Activated naive CD8-positive, alpha-beta T cell treated with anti-CD3 and anti-CD28 coated beads, Interleukin-2, amount 50 U/mL, for 24 hours (primary cell): ENCODE measurements at regions not wholly inside any gene's neighbourhood (a gene's known extent, or its start where the extent isn't known, plus 50 kb on each side); places are given as distances from the start of the nearest gene placed in this dataset.
"Not testable (repeated sequence)": the region's sequence is repeated elsewhere in the genome, so short reads cannot be mapped to it uniquely, and the experiment has no call there.

Experiments
- ATAC-seq: fragments of 150-1000 bp; cut with Tn5 transposase; one replicate; pipeline ENCODE4 v1.10.0; 2021
- DNase-seq: peaks from one replicate; pipeline ENCODE4 v3.0.0; 2021
- H3K27ac Mint-ChIP-seq: one replicate; pipeline ENCODE4 v1.8.0; 2021; ENCODE audit warnings: mild to moderate bottlenecking, mixed read lengths
- H3K27me3 Mint-ChIP-seq: one replicate; pipeline ENCODE4 v1.8.0; 2021; ENCODE audit warnings: mixed read lengths
- H3K36me3 Mint-ChIP-seq: one replicate; pipeline ENCODE4 v1.8.0; 2021; ENCODE audit warnings: low read depth, mixed read lengths
- H3K4me1 Mint-ChIP-seq: one replicate; pipeline ENCODE4 v1.8.0; 2021; ENCODE audit warnings: mixed read lengths
- H3K4me3 Mint-ChIP-seq: one replicate; pipeline ENCODE4 v1.8.0; 2021; ENCODE audit warnings: mild to moderate bottlenecking, moderate library complexity, mixed read lengths
- H3K9me3 Mint-ChIP-seq: one replicate; pipeline ENCODE4 v1.8.0; 2021; ENCODE audit warnings: mixed read lengths

DNA sequence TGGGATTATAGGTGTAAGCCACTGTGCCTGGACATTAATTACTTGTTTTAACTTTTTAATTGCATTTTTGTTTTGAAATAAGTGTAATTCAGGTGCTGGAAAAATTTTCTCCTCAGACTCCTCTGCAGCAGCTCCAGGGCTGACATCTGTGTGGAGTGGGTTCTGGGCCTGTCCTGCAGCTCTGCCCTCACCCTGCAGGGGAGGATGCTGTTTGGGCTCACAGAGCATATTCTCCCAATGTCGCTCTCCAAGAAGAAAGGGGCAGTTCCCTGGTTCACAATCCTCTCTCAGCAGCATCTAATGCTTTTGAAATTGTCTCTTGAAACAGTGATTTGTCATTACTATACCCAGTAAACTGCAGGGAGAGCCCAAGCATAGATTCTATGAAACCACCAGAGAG lies 995.7 kb downstream of the TMEM121 start:
- not testable (repeated sequence) for DNase-seq, ATAC-seq, H3K27me3 Mint-ChIP-seq, H3K9me3 Mint-ChIP-seq, H3K27ac Mint-ChIP-seq, H3K36me3 Mint-ChIP-seq, H3K4me3 Mint-ChIP-seq
- H3K4me1 Mint-ChIP-seq, result peaks cover 11% of the 10 kb centered on the region

DNA sequence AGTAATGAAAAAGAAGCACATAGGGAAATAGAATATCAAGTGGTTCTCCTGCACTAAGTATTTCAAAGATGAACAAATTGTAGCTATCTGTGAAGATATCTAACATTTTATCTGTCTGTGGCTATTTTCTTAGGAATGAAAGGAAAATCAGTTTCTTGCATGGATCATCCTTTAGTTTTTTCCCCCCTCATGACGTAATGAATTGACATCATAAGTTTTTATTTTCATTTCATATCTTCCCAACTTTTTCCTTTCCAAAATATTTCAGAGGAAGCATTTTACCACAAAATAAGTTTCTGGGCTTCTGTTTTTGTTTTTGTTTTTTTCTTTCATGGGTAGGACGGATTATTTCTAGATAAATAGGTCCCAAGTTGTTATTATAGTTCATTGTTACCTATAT lies 996.6 kb downstream of the TMEM121 start:
- Mint-ChIP-seq H3K36me3 (no peaks in the 10 kb centered on the region), H3K9me3 (no peaks in the 10 kb centered on the region), H3K4me1 (peaks cover 5% of the 10 kb centered on the region), H3K27me3 (peaks cover 8% of the 10 kb centered on the region), H3K27ac (no peak overlapping the region), H3K4me3 (no peak overlapping the region)
- DNase-seq (no peak), ATAC-seq (no peak)

DNA sequence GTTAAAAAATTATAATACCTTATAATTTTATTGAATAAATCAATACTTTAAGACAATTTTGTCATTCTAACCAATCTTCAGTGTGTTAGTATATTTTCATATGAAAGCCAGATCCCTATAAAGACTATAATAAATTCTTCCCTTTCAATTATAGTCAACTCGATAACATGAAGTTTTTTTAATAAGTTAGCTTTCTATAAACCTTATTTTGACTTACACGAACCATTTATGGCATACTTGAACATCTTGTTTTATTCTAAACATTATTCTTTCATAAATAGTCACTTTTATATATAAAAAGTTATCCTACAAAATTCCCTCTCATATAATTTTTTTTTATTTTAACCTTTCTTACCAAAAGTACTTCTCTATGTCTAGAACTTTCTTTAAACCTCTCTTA lies 1002.3 kb downstream of the TMEM121 start:
- peaks cover 5% of the 10 kb centered on the region for H3K9me3 Mint-ChIP-seq
- DNase-seq, result no peak
- no peak overlapping the region for H3K27ac Mint-ChIP-seq
- H3K36me3 Mint-ChIP-seq, result no peaks in the 10 kb centered on the region
- H3K4me3 Mint-ChIP-seq, result no peak overlapping the region
- H3K4me1 Mint-ChIP-seq, result no peaks in the 10 kb centered on the region
- no peak for ATAC-seq
- peaks cover 3% of the 10 kb centered on the region for H3K27me3 Mint-ChIP-seq

DNA sequence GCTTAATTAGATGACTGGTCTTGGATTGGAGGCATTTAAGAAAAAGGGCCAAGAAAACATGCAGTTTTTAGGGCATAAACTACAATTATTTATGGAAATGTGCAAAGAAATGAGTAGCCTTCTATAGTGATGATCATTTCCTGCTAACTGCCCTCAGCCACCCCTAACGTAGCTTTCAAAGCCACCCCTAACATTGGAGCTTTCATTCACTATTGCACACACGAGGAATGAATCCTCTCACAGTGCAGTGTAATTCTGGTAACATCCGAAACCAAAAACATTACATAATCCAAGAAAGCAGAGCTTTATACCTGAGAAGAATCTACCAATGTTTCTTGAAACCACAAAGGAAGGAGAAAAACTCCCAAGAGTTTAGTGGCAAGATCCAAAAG lies 1003.6 kb downstream of the TMEM121 start:
- peaks cover 3% of the 10 kb centered on the region for H3K27me3 Mint-ChIP-seq

DNA sequence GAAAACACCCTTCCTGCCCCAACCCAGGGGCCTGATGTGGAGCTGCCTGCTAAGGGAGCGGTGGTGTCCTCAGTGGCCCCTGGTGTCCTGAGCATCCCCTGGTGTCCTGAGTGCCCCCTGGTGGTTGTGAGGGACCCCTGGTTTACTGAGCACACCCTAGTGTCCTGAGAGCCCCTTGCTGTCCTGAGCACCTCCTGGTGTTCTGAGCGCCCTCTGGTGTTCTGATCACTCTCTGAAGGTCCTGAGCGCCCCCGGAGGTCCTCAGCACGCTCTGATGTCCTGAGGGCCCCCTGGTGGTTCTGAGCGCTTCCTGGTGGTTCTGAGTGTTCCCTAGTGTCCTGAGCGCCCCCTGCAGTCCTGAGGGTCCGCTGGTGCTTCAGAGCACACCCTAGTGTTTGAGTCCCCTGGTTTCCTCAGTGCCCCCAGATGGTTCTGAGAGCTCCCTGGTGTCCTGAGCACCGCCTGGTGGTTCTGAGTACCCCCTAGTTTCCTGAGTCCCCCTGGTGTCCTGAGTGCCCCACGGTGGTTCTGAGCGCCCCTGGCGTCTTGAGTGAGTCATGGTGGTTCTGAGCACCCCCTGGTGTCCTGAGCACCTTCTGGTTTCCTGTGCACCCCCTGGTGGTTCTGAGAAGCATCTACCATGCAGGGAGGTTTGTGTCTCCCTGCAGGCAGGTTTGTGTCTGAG lies 1004.2 kb downstream of the TMEM121 start:
- ATAC-seq (peak; percentile 91), DNase-seq (peak; percentile 54)
- Mint-ChIP-seq H3K27ac (no peak overlapping the region), H3K4me3 (no peak overlapping the region), H3K9me3 (peaks cover 5% of the 10 kb centered on the region), H3K36me3 (no peaks in the 10 kb centered on the region), H3K27me3 (no peaks in the 10 kb centered on the region), H3K4me1 (no peaks in the 10 kb centered on the region)

More for the DNA sequence above, 1003.6 kb downstream of the TMEM121 start:
- no peak for DNase-seq
- Mint-ChIP-seq H3K9me3 (peaks cover 5% of the 10 kb centered on the region), H3K4me3 (no peak overlapping the region), H3K27ac (no peak overlapping the region), H3K36me3 (no peaks in the 10 kb centered on the region), H3K4me1 (no peaks in the 10 kb centered on the region)
- ATAC-seq, result no peak

DNA sequence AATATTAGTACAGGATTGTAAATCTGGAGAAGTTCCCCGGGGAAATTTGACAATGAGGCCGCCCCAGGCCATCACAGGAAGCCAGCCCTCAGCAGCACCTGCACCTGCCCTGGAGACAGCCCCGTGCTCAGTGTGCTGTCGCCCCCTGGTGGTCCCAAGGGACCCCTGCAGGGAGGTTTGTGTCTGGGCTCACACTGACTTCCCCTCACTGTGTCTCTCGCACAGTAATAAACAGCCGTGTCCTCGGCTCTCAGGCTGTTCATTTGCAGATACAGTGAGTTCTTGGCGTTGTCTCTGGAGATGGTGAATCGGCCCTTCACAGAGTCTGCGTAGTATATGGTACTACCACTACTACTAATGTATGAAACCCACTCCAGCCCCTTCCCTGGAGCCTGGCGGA lies 1011.2 kb downstream of the TMEM121 start:
- H3K27ac Mint-ChIP-seq, DNase-seq, ATAC-seq, H3K27me3 Mint-ChIP-seq, H3K4me3 Mint-ChIP-seq, H3K36me3 Mint-ChIP-seq, H3K9me3 Mint-ChIP-seq: not testable (repeated sequence)
- peaks cover 14% of the 10 kb centered on the region for H3K4me1 Mint-ChIP-seq

DNA sequence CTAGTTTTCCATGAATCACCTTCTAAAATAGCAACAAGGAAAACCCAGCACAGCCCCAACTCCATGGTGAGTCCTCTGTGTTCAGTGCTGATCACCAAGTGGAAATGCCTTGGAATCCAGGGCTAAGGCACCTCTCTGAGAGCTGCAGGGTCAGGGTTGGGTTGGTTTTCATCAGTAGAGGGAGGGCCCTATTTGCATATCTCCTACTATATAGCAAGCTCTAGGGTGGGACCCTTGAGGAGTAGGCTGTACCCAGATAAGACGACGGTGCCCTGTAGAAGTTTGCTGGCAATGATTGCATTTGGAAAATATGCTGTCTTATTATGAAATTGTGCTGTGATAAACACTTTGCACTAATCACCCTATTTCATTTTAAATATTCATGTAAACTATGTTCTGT lies 1011.8 kb downstream of the TMEM121 start:
- ATAC-seq (no peak), DNase-seq (no peak)
- Mint-ChIP-seq H3K9me3 (no peaks in the 10 kb centered on the region), H3K4me1 (peaks cover 14% of the 10 kb centered on the region), H3K4me3 (no peak overlapping the region), H3K27me3 (peaks cover 3% of the 10 kb centered on the region), H3K36me3 (no peaks in the 10 kb centered on the region), H3K27ac (no peak overlapping the region)

DNA sequence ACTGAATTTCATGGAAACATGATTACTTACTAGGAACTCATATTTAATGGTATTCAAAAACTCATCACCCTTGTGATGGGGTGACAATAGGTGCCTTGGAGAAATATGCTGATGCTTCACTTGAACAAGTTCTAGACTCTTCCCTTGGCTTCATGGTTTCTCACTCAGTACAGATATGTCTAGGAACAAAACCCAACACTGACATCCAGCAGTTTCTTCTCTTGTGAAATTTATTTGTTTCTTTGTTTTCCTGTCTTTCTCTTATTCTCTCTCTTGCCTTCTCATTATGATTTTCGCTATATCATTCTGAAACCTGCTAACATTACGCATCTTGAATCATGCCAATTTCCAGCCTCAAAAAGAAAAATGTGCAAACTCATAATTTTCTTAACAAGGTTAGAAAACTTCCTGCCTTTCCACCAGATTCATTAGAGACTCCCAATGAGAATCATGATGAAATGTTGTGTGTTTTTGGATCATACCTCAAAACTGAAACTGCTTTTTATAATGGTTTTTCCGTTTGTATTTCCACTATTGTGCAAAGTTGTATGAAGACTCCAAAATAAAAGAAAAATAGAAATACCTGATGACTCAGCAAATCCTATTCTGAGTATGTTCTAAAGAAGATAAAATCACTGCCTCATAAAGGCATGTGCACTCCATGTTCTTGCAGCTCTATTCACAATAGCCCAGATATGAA lies 1021.5 kb downstream of the TMEM121 start:
- Mint-ChIP-seq H3K4me3 (no peak overlapping the region), H3K27me3 (peaks cover 7% of the 10 kb centered on the region), H3K36me3 (no peaks in the 10 kb centered on the region), H3K9me3 (no peaks in the 10 kb centered on the region), H3K27ac (no peak overlapping the region), H3K4me1 (peaks cover 8% of the 10 kb centered on the region)
- ATAC-seq, result no peak
- no peak for DNase-seq

DNA sequence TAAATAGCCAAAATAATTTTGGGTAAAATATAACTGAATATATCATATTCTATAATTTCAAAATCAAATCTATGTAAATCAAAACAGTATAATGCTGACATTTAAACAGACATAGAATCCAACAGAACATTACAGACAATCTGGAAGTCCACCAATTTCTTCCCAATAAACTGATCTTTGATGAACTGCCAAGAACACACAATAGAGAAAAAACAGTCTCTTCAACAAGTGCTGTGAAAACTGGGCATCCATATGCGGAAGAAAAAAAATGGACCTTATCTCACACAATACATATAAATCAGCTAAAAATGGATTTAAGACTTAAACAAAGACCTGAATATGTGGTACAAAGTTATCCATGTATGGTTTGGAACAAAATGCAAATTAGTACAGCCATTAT lies 1022.7 kb downstream of the TMEM121 start:
- DNase-seq (no peak), ATAC-seq (no peak)
- H3K9me3 Mint-ChIP-seq, result no peaks in the 10 kb centered on the region
- peaks cover 5% of the 10 kb centered on the region for H3K27me3 Mint-ChIP-seq
- H3K27ac Mint-ChIP-seq, result no peak overlapping the region
- no peaks in the 10 kb centered on the region for H3K36me3 Mint-ChIP-seq
- H3K4me3 Mint-ChIP-seq, result no peak overlapping the region
- H3K4me1 Mint-ChIP-seq, result peaks cover 8% of the 10 kb centered on the region

DNA sequence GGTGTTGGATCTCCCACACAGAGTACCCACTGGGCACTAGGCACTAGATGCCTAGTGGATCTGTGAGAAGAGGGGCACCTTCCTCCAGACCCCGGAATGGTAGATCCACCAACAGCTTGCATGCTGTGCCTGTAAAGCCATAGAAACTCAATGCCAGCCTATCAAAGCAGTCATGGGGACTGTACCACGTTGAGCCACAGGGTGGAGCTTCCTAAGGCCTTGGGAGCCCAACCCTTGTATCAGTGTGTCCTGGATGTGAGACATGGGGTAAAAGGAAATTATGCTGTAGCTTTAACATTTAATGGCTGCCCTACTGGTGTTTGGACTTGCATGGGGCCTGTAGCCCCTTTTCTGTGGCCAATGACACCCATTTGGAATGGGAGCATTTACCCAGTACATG lies 1024.9 kb downstream of the TMEM121 start:
- Mint-ChIP-seq H3K9me3 (no peaks in the 10 kb centered on the region), H3K27me3 (peaks cover 2% of the 10 kb centered on the region), H3K36me3 (no peaks in the 10 kb centered on the region), H3K4me1 (peaks cover 8% of the 10 kb centered on the region), H3K27ac (no peak overlapping the region), H3K4me3 (no peak overlapping the region)
- DNase-seq (no peak), ATAC-seq (no peak)

DNA sequence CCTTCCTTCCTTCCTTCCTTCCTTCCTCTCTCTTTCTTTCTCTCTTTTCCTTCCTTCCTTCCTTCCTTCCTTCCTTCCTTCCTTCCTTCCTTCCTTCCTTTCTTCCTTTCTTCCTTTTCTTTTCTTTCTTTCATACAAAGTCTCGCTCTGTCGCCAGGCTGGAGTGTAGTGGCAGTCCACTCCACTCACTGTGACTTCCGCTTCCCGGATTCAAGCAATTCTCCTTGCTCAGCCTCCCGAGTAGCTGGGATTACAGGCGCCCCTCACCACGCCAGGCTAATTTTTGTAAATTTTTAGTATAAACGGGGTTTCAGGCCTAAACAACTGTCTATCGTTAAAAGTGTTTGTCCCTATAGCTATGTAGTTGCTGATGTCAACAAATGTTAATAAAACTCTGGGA lies 1029.8 kb downstream of the TMEM121 start:
- H3K27ac Mint-ChIP-seq, H3K9me3 Mint-ChIP-seq, DNase-seq, H3K4me1 Mint-ChIP-seq, ATAC-seq, H3K36me3 Mint-ChIP-seq, H3K4me3 Mint-ChIP-seq, H3K27me3 Mint-ChIP-seq: not testable (repeated sequence)

DNA sequence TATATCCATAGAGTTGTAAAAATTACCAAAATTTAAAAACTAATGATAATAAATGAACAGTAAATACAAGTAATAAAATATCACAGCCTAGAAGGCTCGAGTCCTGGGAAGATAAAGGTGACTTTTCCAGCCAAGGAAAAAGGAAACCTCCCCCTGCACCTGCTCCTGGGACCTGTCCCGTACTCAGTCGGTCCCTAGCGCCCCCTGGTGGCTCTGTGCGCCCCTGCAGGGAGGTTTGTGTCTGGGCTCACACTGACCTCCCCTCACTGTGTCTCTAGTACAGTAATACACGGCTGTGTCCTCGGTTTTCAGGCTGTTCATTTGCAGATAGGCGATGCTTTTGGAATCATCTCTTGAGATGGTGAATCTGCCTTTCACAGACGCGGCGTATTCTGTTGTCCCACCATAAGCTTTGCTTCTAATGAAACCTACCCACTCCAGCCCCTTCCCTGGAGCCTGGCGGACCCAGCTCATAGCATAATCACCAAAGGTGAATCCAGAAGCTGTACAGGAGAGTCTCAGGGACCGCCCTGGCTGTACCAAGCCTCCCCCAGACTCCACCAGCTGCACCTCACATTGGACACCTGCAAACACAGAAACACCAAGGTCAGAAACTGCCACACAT lies 1030.4 kb downstream of the TMEM121 start:
- DNase-seq, result peak; percentile 87
- H3K4me1 Mint-ChIP-seq, result no peaks in the 10 kb centered on the region
- no peak overlapping the region for H3K4me3 Mint-ChIP-seq
- H3K27me3 Mint-ChIP-seq, result no peaks in the 10 kb centered on the region
- ATAC-seq, result no peak
- no peaks in the 10 kb centered on the region for H3K9me3 Mint-ChIP-seq
- H3K27ac Mint-ChIP-seq, result no peak overlapping the region
- H3K36me3 Mint-ChIP-seq, result no peaks in the 10 kb centered on the region

DNA sequence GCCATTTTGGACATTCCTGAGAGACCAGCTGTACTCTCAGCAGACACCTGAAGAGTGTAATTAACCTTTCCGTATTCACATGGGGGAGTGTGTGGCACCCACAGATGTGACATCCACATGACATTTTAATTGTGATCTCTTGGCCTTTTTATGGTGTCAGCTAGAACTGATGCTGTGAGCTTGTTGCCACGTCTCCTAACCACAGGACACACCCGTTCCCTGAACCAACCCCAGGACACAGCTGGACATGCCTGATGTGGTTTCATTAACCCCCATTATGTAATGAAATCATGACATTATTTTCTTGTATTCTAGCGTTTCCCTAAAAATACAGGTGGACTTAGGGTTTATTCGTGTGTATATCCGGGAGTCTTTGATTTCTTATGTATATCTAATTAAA lies 1036.1 kb downstream of the TMEM121 start:
- ATAC-seq (no peak), DNase-seq (no peak)
- Mint-ChIP-seq H3K4me3 (no peak overlapping the region), H3K9me3 (no peaks in the 10 kb centered on the region), H3K4me1 (no peaks in the 10 kb centered on the region), H3K36me3 (no peaks in the 10 kb centered on the region), H3K27ac (no peak overlapping the region), H3K27me3 (peaks cover 18% of the 10 kb centered on the region)

DNA sequence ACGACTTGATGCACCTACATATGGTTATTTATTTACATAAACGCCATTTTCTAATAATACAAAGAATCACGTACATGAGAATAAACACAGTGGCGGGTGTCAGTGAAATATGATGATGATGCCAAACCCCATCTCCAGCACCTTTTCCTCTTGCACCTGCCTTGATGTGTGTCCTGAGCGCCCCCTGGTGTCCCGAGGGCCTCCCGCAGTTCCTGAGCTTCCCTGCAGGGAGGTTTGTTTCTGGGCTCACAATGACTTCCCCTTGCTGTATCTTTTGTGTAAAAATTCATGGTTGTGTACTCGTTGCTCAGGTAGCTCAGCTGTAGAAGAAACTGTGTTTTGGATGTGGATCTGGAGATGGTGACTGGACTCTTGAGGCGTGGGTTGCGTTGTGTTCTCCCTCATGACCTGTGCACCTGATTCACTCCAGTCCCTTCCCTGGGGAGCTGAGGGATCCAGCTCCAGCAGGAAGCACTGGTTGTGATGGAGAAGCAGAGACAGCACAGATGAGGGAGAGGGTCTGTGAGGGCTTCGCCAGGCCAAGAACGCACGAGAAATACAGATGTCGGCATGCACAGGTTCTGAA lies 1037.8 kb downstream of the TMEM121 start:
- Mint-ChIP-seq H3K27me3 (peaks cover 18% of the 10 kb centered on the region), H3K9me3 (no peaks in the 10 kb centered on the region), H3K4me3 (no peak overlapping the region), H3K4me1 (no peaks in the 10 kb centered on the region), H3K27ac (no peak overlapping the region), H3K36me3 (no peaks in the 10 kb centered on the region)
- DNase-seq (peak; percentile 72), ATAC-seq (peak; percentile 65)

DNA sequence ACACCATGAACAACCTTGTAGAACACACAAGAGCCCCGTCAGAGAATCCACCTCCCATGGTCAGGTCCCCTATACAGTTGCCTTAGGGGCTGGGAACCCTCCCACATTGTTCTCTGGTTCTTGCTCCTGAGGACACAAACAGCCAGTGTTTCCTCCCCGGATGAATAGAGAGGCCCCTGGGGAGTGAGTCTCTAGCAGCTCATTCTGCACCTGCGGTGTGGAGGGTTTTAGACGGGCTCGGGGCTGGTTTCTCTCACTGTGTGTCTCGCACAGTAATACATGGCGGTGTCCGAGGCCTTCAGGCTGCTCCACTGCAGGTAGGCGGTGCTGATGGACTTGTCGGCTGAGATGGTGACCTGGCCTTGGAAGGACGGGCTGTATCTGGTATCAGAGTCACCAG lies 1052.1 kb downstream of the TMEM121 start:
- Mint-ChIP-seq H3K36me3 (no peaks in the 10 kb centered on the region), H3K9me3 (no peaks in the 10 kb centered on the region), H3K4me1 (no peaks in the 10 kb centered on the region), H3K27me3 (peaks cover 5% of the 10 kb centered on the region), H3K4me3 (no peak overlapping the region), H3K27ac (no peak overlapping the region)
- no peak for ATAC-seq
- DNase-seq, result no peak
